CD4-positive, alpha-beta T cell treated with Interleukin-15 for 1 hour (primary cell): ENCODE measurements at regions not wholly inside any gene's neighbourhood (a gene's known extent, or its start where the extent isn't known, plus 50 kb on each side); places are given as distances from the start of the nearest gene placed in this dataset.
"Not testable (repeated sequence)": the region's sequence is repeated elsewhere in the genome, so short reads cannot be mapped to it uniquely, and the experiment has no call there.

Source experiments
- DNase-seq: peaks from one replicate; pipeline ENCODE4 v3.0.0-alpha.2; 2020

GRCh38 chr15:87752250-87752951, 504.1 kb downstream of the NTRK3 start:
- DNase-seq = no peak

- DNase-seq = no peak
Observed at GRCh38 chr15:87748483-87748882, 508.1 kb downstream of the NTRK3 start.

- DNase-seq = no peak
Observed at GRCh38 chr15:87747087-87747486, 509.5 kb downstream of the NTRK3 start.

- DNase-seq = no peak
Observed at GRCh38 chr15:87746333-87746732, 510.2 kb downstream of the NTRK3 start.

GRCh38 chr15:87744815-87745214, 511.7 kb downstream of the NTRK3 start:
- no peak for DNase-seq

GRCh38 chr15:87743562-87743961, 513.0 kb downstream of the NTRK3 start:
- DNase-seq = no peak

- DNase-seq = no peak
Observed at GRCh38 chr15:87741350-87741749, 515.2 kb downstream of the NTRK3 start.

- no peak for DNase-seq
Observed at GRCh38 chr15:87740655-87741344, 515.7 kb downstream of the NTRK3 start.

- DNase-seq = no peak
Observed at GRCh38 chr15:87739866-87740265, 516.7 kb downstream of the NTRK3 start.

GRCh38 chr15:87739081-87739480, 517.5 kb downstream of the NTRK3 start:
- DNase-seq = no peak

GRCh38 chr15:87737460-87737859, 519.1 kb downstream of the NTRK3 start:
- not testable (repeated sequence) for DNase-seq

GRCh38 chr15:87736891-87737389, 519.6 kb downstream of the NTRK3 start:
- DNase-seq = no peak

GRCh38 chr15:87736401-87736800, 520.1 kb downstream of the NTRK3 start:
- DNase-seq = no peak

GRCh38 chr15:87735522-87735921, 521.0 kb downstream of the NTRK3 start:
- no peak for DNase-seq

GRCh38 chr15:87734571-87735373, 521.8 kb downstream of the NTRK3 start:
- no peak for DNase-seq

GRCh38 chr15:87733977-87734376, 522.6 kb downstream of the NTRK3 start:
- no peak for DNase-seq

GRCh38 chr15:87733541-87733941, 523.0 kb downstream of the NTRK3 start:
- DNase-seq = no peak

GRCh38 chr15:87732976-87733375, 523.6 kb downstream of the NTRK3 start:
- no peak for DNase-seq

- no peak for DNase-seq
Observed at GRCh38 chr15:87731630-87732029, 524.9 kb downstream of the NTRK3 start.

GRCh38 chr15:87730706-87731105, 525.8 kb downstream of the NTRK3 start:
- DNase-seq = no peak

- DNase-seq = no peak
Observed at GRCh38 chr15:87728998-87729397, 527.5 kb downstream of the NTRK3 start.

- no peak for DNase-seq
Observed at GRCh38 chr15:87727073-87727472, 529.5 kb downstream of the NTRK3 start.

GRCh38 chr15:87724330-87724729, 532.2 kb downstream of the NTRK3 start:
- no peak for DNase-seq
